GM18907 (cell line): ENCODE measurements at regions not wholly inside any gene's neighbourhood (a gene's known extent, or its start where the extent isn't known, plus 50 kb on each side); places are given as distances from the start of the nearest gene placed in this dataset.

ENCODE experiments used
- ATAC-seq: cut with Tn5 transposase; IDR thresholded peaks from one replicate; pipeline ENCODE4 v1.9.1; 2021; ENCODE audit warnings: mild to moderate bottlenecking, moderate library complexity; ENCODE audit not compliant: unreplicated experiment

DNA sequence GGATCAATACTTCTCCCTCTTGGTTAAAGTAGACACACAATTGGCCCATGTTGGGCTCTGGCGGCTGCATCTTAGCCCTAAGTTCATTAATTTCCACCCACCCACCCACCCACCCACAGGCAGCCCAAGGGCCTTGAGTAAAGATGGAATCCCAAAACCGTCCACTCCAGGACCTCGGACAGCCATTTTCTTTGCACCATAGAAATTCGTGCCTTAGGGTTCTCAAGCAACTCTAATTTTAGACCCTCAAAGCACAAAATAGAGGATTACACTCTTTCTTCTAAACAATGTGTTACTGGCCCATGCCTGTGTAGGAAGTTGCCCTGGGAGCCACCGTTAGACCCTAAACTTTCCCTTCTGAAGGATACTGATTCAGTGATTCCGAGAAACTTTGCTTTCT lies 568.5 kb downstream of the IRX1 start:
- ATAC-seq: no peak

GRCh38 chr5:4180703-4181102 lies 585.1 kb downstream of the IRX1 start:
- ATAC-seq: no peak

DNA sequence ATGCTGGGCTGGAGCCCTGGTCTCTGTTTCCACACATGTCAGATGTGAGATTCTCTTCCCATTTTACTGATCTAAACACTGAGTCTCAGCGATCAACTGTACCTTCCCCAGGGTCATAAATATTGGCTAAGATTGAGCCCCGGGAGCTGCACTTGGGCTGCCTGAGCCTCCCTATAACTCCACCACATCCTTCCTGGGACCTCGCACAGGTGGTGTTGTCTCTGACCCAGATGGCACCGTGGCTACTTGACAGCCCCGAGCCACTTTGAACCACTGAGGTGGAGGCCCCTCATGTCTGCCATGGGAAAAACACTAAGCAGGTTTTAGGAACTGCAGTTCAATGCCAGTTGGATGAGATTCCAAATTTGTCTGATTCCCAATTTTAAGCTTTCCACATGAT lies 586.5 kb downstream of the IRX1 start:
- no peak for ATAC-seq

DNA sequence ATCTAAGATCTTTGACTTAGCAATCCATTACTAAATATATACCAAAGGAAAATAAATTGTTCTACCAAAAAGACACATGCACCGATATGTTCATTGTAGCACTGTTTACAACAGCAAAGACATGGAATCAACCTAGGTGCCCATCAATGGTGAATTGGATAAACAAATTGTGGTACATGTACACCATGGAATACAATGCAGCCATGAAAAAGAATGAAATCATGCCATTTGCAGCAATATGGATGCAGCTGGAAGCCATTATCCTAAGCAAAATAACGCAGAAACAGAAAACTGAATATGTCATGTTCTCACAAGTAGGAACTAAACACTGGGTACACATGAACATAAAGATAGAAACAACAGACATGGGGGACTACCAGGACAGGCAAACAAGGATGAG lies 589.5 kb downstream of the IRX1 start:
- no peak for ATAC-seq

DNA sequence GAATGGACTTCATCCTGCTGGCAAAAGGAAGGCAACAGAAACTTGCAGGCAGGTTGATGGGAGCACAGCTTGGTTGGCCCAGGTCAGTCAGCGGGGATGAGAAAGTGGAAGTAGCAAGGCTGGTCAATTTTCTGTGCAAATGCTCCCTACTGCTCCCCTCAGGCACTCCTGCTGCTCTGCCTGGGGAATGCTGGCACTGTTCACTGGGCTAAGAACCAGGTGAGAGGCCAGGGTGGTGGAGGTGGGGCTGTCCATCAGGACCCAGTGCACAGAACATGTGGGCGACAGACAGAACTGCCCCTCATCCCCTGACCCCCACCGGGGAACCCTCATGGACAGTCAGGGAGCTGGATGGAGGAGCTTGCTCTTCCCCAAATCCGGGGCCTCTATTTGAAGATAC lies 593.1 kb downstream of the IRX1 start:
- ATAC-seq: no peak

- no peak for ATAC-seq
Observed at GRCh38 chr5:4189317-4189716, 593.7 kb downstream of the IRX1 start.

GRCh38 chr5:4191041-4191440 lies 595.4 kb downstream of the IRX1 start:
- ATAC-seq: no peak

DNA sequence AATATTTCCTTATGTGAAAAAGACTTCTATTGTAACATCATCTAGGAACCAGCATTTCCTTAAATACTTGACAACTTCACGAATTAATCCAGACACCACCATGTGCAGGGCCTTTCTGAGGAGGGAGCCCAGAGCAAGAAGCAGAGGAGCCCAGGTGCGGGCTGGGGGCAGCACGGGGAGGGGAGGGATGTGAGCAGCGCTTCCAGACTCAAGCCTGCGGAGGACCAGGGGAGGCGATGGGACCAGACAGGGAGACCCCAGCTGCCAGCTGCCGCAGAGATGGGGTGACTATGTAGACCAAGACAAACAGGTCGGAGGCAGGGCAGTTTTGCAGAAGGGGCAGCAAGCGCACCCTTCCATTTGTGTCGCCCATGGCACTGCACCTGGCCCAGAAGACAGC lies 596.1 kb downstream of the IRX1 start:
- no peak for ATAC-seq

- ATAC-seq: no peak
Observed at GRCh38 chr5:4192111-4192510, 596.5 kb downstream of the IRX1 start.

DNA sequence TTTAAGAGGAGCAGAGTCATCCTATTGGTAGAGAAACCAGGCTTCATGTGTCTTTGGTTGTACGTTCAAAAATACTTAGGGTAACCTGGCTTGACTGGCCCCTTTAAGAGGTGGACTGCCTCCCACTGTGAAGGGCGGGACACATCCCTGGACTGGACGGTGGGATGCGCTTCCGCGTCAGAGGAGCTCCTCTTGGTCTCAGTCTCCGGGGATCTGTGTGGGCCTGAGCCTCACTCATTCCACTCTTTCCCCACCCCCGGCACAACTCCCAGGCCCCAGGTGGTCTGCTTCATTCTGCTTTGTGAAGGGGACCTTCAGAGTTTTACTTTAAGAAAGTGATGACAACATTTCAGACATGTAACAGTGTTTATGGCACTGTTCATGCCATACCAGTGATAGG lies 601.1 kb downstream of the IRX1 start:
- no peak for ATAC-seq

DNA sequence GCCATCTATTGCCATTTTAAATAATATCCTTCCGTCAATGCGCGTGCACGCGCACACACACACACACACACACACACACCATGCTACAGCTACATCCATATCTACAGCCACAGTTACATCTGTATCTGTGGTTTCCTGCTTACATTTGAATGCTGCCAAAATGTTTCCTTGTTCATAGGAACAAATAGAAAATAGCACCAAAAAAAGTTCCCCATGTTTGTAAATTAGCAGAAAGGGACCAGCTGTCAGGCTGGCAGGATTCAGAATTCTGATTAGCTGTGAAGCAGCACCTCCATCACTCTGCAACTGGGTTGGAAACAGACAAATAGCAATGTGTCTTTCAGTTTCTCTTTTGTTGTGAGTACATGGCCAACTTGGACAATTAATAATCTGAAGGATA lies 601.5 kb downstream of the IRX1 start:
- no peak for ATAC-seq

- ATAC-seq: no peak
Observed at GRCh38 chr5:4198461-4198860, 602.8 kb downstream of the IRX1 start.

GRCh38 chr5:4199049-4199841 lies 603.6 kb downstream of the IRX1 start:
- ATAC-seq: no peak

- ATAC-seq: no peak
Observed at GRCh38 chr5:4203146-4203545, 607.5 kb downstream of the IRX1 start.

DNA sequence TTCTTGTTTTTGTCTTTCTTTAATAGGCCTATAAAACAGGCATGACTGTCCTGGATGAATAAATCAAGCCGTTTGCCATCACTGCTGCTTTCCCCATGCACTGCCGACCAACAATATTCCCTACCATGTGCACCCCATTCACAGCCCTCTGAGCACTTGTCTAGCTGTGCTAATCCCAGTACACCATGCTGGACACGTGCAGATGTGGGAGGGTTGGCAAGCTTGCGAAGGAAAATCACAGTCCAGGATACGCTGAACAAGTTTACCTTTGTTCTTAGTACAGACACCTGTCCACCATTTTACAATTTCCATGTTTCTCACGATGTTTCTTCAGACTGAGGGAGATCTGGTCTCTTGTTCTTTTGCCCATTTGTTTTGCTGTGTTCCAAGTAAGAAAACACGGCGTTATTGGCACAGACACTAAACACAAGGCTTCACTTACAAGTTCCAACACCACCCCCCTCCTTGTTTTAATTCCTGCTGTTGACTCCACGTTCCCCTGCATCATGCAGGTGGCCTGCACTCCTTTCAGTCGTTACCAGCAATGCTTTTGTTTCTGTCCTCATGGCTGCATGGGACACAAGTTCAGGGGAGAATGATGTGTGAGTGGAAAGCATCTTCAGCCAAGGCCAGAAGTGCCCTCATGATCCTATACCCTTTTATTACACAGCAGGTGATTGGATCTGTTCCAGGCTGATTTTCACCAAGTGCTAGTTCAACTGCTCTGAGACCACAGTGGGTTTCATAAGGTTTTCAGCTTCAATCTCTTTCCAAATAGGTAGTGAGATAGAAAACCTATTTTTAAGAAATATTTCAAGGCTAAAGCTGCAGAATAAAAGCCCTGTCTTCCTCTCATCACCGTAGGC lies 608.9 kb downstream of the IRX1 start:
- ATAC-seq: no peak

- no peak for ATAC-seq
Observed at GRCh38 chr5:4205398-4205797, 609.8 kb downstream of the IRX1 start.

- no peak for ATAC-seq
Observed at GRCh38 chr5:4206127-4206526, 610.5 kb downstream of the IRX1 start.

DNA sequence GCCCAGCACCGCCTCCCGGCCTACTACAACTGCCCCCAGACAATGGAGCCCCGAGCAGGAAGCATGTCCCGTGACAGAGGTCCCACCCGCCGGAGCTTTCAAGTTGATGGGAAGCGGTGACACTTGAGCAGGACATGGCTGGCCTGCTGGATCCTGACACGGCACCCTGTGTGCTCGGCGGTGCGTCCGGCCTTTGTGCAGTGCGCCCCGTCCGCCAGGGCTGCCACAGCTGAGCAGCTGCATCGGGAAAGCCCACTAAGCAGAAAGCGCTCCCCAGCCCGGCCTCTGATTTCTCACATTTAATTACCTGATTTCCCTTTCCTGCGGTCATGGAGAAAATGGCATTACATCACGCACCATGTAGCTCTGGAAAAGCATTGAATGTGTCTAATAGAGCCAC lies 611.9 kb downstream of the IRX1 start:
- ATAC-seq: no peak

GRCh38 chr5:4208537-4208936 lies 612.9 kb downstream of the IRX1 start:
- ATAC-seq: no peak

DNA sequence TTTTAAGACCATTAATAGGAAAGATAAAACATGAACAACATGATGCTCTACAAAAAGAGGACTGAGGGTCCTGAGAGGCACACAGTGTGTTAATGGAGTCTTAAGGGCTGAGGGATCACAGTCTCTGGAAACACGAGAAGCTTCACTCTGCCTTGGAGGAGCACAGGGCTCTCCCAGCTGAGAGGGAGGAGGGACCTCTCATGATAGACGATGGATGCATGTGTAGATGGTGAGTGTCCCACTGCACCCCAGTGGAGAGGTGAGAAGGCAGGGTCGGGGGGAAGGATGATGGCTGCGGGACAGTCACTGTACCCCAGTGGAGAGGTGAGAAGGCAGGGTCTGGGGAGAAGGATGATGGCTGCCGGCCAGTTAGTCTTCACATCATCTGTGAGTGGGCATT lies 613.4 kb downstream of the IRX1 start:
- ATAC-seq: no peak

GRCh38 chr5:4212071-4212739 lies 616.6 kb downstream of the IRX1 start:
- no peak for ATAC-seq
